ENCODE measurements at regions not wholly inside any gene's neighbourhood (a gene's known extent, or its start where the extent isn't known, plus 50 kb on each side); places are given as distances from the start of the nearest gene placed in this dataset.
"Not testable (repeated sequence)": the region's sequence is repeated elsewhere in the genome, so short reads cannot be mapped to it uniquely, and the experiment has no call there.

GRCh38 chr5:1955586-1955985 lies 72.9 kb upstream of the IRX4 start:
- DNase-seq (ENCODE audit: low read depth) = no peak
- no peak for TF ChIP-seq CTCF (IDR thresholded peaks at IDR 0.05; ENCODE audit: control insufficient read depth, extremely low read depth, insufficient read depth)
- no peak overlapping the region for H3K4me3 ChIP-seq (ENCODE audit: low read depth, low read length)

- not testable (repeated sequence) for H3K4me3 ChIP-seq (ENCODE audit: low read depth, low read length); DNase-seq (ENCODE audit: low read depth)
Measured at GRCh38 chr5:1953710-1954109, 71.0 kb upstream of the IRX4 start.

GRCh38 chr5:1952444-1953099 lies 69.8 kb upstream of the IRX4 start:
- DNase-seq (ENCODE audit: low read depth) = no peak
- no peak overlapping the region for H3K4me3 ChIP-seq (ENCODE audit: low read depth, low read length)
- no peak for TF ChIP-seq CTCF (IDR thresholded peaks at IDR 0.05; ENCODE audit: control insufficient read depth, extremely low read depth, insufficient read depth)

GRCh38 chr5:1952021-1952420 lies 69.3 kb upstream of the IRX4 start:
- no peak overlapping the region for H3K4me3 ChIP-seq (ENCODE audit: low read depth, low read length)
- DNase-seq (ENCODE audit: low read depth) = no peak
- TF ChIP-seq CTCF (IDR thresholded peaks at IDR 0.05; ENCODE audit: control insufficient read depth, extremely low read depth, insufficient read depth) = no peak

GRCh38 chr5:1951165-1951816 lies 68.6 kb upstream of the IRX4 start:
- DNase-seq (ENCODE audit: low read depth) = no peak
- TF ChIP-seq CTCF (IDR thresholded peaks at IDR 0.05; ENCODE audit: control insufficient read depth, extremely low read depth, insufficient read depth) = no peak
- no peak overlapping the region for H3K4me3 ChIP-seq (ENCODE audit: low read depth, low read length)

- no peak for DNase-seq (ENCODE audit: low read depth)
- no peak overlapping the region for H3K4me3 ChIP-seq (ENCODE audit: low read depth, low read length)
- no peak for TF ChIP-seq CTCF (IDR thresholded peaks at IDR 0.05; ENCODE audit: control insufficient read depth, extremely low read depth, insufficient read depth)
Measured at GRCh38 chr5:1950708-1951103, 68.0 kb upstream of the IRX4 start.

GRCh38 chr5:1950096-1950707 lies 67.5 kb upstream of the IRX4 start:
- H3K4me3 ChIP-seq (ENCODE audit: low read depth, low read length) = no peak overlapping the region
- TF ChIP-seq CTCF (IDR thresholded peaks at IDR 0.05; ENCODE audit: control insufficient read depth, extremely low read depth, insufficient read depth) = no peak
- DNase-seq (ENCODE audit: low read depth) = no peak
